ENCODE measurements at regions not wholly inside any gene's neighbourhood (a gene's known extent, or its start where the extent isn't known, plus 50 kb on each side); places are given as distances from the start of the nearest gene placed in this dataset.
A peak's percentile ranks its signal among the peaks of the same experiment; 100 is the strongest.
"Not testable (repeated sequence)": the region's sequence is repeated elsewhere in the genome, so short reads cannot be mapped to it uniquely, and the experiment has no call there.

DNA sequence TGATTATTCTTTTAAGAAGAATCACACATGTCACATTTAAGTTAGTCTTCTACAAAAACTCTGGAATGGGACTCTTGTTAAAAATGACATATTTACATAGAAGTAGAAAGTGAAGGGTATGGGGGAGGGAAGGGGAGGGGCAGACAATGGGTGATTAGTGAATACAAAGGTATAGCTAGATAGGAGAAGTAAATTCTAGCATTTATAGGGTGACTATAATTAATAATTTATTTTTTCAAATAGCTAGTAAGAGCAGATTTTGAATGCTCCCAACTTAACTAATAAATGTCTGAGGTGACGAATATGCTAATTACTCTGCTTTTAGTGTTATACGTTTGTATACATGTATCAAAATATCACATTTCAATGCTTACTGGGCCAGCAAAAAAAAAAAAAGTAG is 59.4 kb downstream of the BLTP3B start:
- Mint-ChIP-seq H3K27ac (no peak overlapping the region), H3K4me3 (no peak overlapping the region), H3K4me1 (no peaks in the 10 kb centered on the region), H3K36me3 (peaks cover 31 to 64% (median 50%) of the 10 kb centered on the region in 3 donors), H3K9me3 (peaks cover 0 to 1% (median 0%) of the 10 kb centered on the region in 6 donors), H3K27me3 (ENCODE audit: low read depth in 3 of 3) (peaks cover 0 to 5% (median 0%) of the 10 kb centered on the region in 3 donors)
- no peak for DNase-seq

DNA sequence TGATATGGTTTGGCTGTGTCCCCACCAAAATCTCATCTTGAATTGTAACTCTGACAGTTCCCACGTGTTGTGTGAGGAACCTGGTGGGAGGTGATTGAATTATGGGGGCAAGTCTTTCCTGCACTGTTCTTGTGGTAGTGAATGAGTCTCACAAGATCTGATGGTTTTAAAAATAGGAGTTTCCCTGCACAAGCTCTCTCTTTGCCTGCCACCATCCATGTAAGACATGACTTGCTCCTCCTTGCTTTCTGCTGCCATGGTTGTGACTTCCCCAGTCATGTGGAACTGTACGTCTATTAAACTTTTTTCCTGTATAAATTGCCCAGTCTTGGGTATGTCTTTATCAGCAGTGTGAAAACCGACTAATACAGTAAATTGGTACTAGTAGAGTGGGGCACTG is 63.9 kb downstream of the BLTP3B start:
- H3K9me3 Mint-ChIP-seq; H3K27me3 Mint-ChIP-seq (ENCODE audit: low read depth in 3 of 3); DNase-seq; H3K27ac Mint-ChIP-seq; H3K4me1 Mint-ChIP-seq; H3K4me3 Mint-ChIP-seq: not testable (repeated sequence)
- peaks cover 31 to 64% (median 58%) of the 10 kb centered on the region in 3 donors for H3K36me3 Mint-ChIP-seq

DNA sequence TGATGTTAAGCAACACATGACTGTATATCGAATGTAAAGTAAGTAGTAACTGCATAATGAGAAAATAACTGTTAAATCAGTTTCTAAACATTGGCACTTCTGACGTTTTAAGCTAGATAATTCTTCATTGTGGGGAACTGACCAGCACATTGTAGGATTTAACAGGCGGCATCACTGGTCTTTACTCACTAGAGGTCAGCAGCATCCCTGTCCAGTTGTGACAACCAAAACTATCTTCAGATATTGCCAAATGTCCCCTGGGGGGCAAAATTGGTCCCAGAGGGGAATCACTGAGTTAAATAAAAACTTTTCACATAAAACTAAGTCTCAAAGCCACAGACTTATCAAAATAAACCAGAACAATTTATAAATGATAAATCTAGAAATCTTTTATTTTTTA is 65.3 kb downstream of the BLTP3B start:
- peak overlapping the region in 1 of 6 donors; percentile 35 for H3K27ac Mint-ChIP-seq
- H3K4me1 Mint-ChIP-seq, result no peaks in the 10 kb centered on the region
- H3K9me3 Mint-ChIP-seq, result peaks cover 0 to 1% (median 0%) of the 10 kb centered on the region in 6 donors
- no peak overlapping the region for H3K4me3 Mint-ChIP-seq
- peaks cover 0 to 5% (median 2%) of the 10 kb centered on the region in 3 donors for H3K27me3 Mint-ChIP-seq (ENCODE audit: low read depth in 3 of 3)
- peaks cover 28 to 55% (median 53%) of the 10 kb centered on the region in 3 donors for H3K36me3 Mint-ChIP-seq
- DNase-seq, result no peak

DNA sequence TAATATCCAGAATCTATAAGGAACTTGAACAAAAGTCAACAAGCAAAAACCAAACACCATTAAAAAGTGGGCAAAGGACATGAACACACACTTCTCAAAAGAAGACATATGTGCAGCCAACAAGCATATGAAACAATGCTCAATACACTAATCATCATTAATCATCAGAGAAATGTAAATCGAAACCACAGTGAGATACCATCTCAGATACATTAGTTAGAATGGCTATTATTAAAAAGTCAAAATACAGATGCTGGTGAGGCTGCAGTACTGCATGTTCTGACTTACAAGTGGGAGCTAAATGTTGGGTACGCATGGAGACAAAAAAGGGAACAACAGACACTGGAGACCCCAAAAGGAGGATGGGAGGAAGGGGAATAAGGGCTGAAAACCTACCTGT is 67.1 kb downstream of the BLTP3B start:
- Mint-ChIP-seq H3K36me3 (peaks cover 12 to 37% (median 37%) of the 10 kb centered on the region in 3 donors), H3K4me3 (no peak overlapping the region), H3K27ac (no peak overlapping the region), H3K27me3 (ENCODE audit: low read depth in 3 of 3) (peaks cover 0 to 2% (median under 1%) of the 10 kb centered on the region in 3 donors), H3K9me3 (no peaks in the 10 kb centered on the region), H3K4me1 (no peaks in the 10 kb centered on the region)
- DNase-seq, result no peak

DNA sequence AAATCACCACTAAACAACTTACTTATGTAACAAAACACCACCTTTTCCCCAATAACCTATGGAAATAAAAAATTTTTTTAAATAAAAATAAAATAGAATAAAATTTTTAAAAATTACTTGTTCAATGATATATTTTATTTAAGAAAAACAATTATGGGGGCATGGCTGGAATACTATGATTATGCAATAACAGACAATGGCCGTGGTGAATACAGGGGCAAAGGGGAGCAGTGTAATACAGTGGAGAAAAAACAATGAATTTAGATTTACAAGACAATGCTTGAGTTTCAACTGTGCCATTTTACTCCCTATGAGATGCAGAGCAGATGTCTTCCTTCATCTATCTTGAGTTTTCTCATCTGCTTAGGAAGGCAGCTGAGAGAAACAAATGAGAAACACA is 72.9 kb downstream of the BLTP3B start:
- Mint-ChIP-seq H3K4me1 (no peaks in the 10 kb centered on the region), H3K27ac (no peak overlapping the region), H3K9me3 (peaks cover 5 to 23% (median 16%) of the 10 kb centered on the region in 6 donors), H3K27me3 (ENCODE audit: low read depth in 3 of 3) (peaks cover 0 to 2% (median 0%) of the 10 kb centered on the region in 3 donors), H3K36me3 (peaks cover 49 to 59% (median 59%) of the 10 kb centered on the region in 3 donors), H3K4me3 (no peak overlapping the region)
- no peak for DNase-seq

DNA sequence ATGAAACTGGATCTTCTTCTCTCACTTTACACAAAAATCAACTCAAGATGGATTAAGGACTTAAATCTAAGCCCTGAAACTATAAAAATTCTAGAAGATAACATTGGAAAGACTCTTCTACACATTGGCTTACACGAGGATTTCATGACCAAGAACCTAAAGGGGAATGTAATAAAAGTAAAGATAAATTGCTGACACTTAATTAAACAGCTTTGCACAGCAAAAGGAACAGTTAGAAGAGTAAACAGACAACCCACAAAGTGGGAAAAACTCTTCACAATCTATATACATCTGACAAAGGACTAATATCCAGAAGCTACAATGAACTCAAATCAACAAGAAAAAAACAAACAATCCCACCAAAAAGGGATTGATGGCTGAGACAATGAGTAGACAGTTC is 74.4 kb downstream of the BLTP3B start:
- Mint-ChIP-seq H3K9me3 (peaks cover 9 to 33% (median 19%) of the 10 kb centered on the region in 6 donors), H3K27ac (peak overlapping the region in 1 of 6 donors; percentile 19), H3K4me3 (no peak overlapping the region), H3K36me3 (peaks cover 62 to 65% (median 64%) of the 10 kb centered on the region in 3 donors), H3K4me1 (no peaks in the 10 kb centered on the region), H3K27me3 (ENCODE audit: low read depth in 3 of 3) (peaks cover 0 to 2% (median 0%) of the 10 kb centered on the region in 3 donors)
- no peak for DNase-seq

DNA sequence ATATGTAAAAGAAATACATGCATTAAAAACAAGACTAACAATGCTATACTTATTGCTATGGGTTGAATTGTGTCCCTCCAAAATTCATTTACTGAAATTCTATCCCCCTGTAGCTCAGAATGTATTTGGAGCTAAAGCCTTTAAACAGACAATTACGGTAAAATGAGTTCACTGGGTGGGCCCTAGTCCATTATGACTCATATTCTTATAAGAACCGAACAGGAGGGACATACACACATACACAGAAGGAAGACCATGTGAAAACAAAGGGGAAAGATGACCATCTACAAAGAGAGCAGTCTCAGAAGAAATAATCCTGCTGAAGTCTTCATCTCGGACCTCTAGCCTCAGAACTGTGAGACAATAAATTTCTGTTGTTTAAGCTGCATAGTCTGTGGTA is 77.1 kb upstream of the ANKS1B start:
- peaks cover 8 to 26% (median 17%) of the 10 kb centered on the region in 6 donors for H3K9me3 Mint-ChIP-seq
- no peak overlapping the region for H3K27ac Mint-ChIP-seq
- no peak overlapping the region for H3K4me3 Mint-ChIP-seq
- no peaks in the 10 kb centered on the region for H3K27me3 Mint-ChIP-seq (ENCODE audit: low read depth in 3 of 3)
- no peaks in the 10 kb centered on the region for H3K4me1 Mint-ChIP-seq
- H3K36me3 Mint-ChIP-seq, result peaks cover 61 to 78% (median 78%) of the 10 kb centered on the region in 3 donors
- DNase-seq, result no peak

DNA sequence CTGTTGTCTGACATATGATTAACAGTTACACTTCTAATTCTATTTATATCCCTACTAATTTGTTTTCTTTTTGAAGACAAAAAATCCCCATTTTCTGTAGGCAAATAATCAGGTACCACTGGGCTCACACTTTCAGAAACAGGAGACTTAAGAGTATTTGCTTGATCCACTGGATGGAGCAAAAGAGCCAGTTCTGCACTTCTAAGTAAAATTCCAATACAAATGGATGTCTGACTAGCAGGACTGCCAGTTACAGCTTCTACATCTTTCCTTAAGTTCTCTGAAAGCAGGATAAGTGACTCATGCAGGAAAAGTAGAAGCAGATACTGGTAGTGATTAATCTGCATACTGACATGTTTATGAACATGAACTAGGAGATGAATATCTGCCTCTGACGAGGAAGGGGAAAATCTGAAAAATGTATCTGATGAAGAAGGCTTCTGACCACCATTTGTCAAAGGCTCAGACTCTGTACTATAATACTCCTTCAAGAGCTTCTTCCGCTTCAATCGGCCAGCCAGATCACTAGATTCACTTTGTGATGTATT is 73.8 kb upstream of the ANKS1B start:
- no peaks in the 10 kb centered on the region for H3K27me3 Mint-ChIP-seq (ENCODE audit: low read depth in 3 of 3)
- DNase-seq, result no peak
- no peaks in the 10 kb centered on the region for H3K4me1 Mint-ChIP-seq
- no peaks in the 10 kb centered on the region for H3K9me3 Mint-ChIP-seq
- H3K27ac Mint-ChIP-seq, result no peak overlapping the region
- peaks cover 40 to 60% (median 50%) of the 10 kb centered on the region in 3 donors for H3K36me3 Mint-ChIP-seq
- H3K4me3 Mint-ChIP-seq, result no peak overlapping the region

DNA sequence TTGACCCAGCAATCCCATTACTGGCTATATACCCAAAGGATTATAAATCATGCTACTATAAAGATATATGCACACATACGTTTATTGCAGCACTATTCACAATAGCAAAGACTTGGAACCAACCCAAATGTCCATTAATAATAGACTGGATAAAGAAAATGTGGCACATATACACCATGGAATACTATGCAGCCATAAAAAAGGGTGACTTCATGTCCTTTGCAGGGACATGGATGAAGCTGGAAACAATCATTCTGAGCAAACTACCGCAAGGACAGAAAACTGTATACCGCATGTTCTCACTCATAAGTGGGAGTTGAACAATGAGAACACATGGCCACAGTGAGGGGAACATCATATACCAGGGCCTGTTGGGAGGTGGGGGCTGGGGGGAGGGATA is 61.5 kb upstream of the ANKS1B start:
- not testable (repeated sequence) for DNase-seq; H3K27me3 Mint-ChIP-seq (ENCODE audit: low read depth in 3 of 3); H3K27ac Mint-ChIP-seq; H3K4me1 Mint-ChIP-seq; H3K4me3 Mint-ChIP-seq; H3K9me3 Mint-ChIP-seq
- H3K36me3 Mint-ChIP-seq, result peaks cover 36 to 61% (median 43%) of the 10 kb centered on the region in 3 donors

DNA sequence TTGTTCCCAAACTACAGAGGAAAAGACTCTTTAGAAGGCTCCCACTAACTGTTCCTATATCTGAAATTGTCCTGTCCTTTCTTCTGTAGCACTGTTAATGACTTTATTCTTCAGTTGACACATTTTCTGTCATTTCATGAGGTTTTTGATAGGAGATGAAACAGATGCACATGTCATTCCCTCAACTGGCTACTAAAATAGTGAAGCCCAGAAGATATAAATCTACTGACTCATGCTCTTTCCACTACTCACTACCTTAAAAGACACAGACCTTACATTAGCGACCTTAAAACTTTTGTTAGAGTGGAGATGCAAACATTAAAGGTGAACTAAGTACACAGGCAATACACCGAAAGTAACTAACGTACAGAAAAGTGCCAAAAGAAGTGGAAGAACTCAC is 59.5 kb upstream of the ANKS1B start:
- peaks cover 0 to 6% of the 10 kb centered on the region in 2 donors for H3K4me1 Mint-ChIP-seq
- H3K4me3 Mint-ChIP-seq, result no peak overlapping the region
- DNase-seq, result no peak
- H3K27me3 Mint-ChIP-seq (ENCODE audit: low read depth in 3 of 3), result peaks cover 0 to 2% (median 2%) of the 10 kb centered on the region in 3 donors
- H3K27ac Mint-ChIP-seq, result no peak overlapping the region
- no peaks in the 10 kb centered on the region for H3K9me3 Mint-ChIP-seq
- H3K36me3 Mint-ChIP-seq, result peaks cover 29 to 60% (median 49%) of the 10 kb centered on the region in 3 donors

DNA sequence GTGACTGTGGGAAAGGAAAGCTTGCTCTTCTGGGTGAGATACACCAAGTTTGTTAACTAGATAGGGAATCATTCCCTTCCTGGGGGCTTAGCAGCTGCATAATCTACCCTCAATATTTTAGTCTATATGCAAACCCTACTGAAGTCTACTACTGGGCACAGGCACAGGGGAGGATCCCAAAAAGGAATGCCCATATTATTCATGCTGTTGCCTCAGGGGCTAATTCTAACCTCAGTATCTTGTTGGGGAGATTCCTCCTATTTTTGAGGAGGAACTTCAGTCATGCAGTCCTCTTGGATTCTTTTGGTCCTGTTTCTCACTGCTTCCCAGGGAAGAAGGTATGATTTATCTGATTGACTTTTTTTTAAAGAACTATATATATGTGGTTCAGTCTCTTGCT is 58.9 kb upstream of the ANKS1B start:
- Mint-ChIP-seq H3K9me3 (no peaks in the 10 kb centered on the region), H3K4me3 (no peak overlapping the region), H3K36me3 (peaks cover 30 to 63% (median 52%) of the 10 kb centered on the region in 3 donors), H3K27ac (no peak overlapping the region), H3K4me1 (peaks cover 0 to 6% of the 10 kb centered on the region in 2 donors), H3K27me3 (ENCODE audit: low read depth in 3 of 3) (peaks cover 0 to 2% (median 2%) of the 10 kb centered on the region in 3 donors)
- DNase-seq, result no peak

All from immature natural killer cell (primary cell).